LNCAP (cell line): ENCODE measurements at regions not wholly inside any gene's neighbourhood (a gene's known extent, or its start where the extent isn't known, plus 50 kb on each side); places are given as distances from the start of the nearest gene placed in this dataset.

ENCODE experiments used
- TF ChIP-seq, protein P1 (sequence below): fragments of 450-650 bp; IDR thresholded peaks from 2 replicates; pipeline ENCODE4 v1.5.1; 2017; ENCODE audit warnings: mild to moderate bottlenecking

DNA sequence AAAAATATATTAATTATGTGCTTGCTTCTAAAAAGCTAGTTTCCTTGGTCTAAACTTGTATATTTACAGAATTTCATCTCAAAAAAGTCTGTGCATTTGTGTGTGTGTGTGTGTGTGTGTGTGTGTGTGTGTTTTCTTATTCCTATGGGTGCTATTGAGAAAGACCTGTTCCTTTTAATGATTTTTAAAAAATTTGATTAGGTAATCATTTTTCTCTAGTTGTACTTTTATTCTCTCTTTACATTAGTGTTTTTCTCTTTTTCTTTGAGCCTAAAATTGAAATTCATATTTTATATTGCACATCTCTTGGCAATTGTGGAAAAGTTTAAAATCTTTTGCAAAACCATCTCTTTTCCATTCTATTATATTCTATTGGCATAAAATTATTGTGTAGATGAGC, 690.4 kb upstream of the NDST4 start:
- TF ChIP-seq, protein P1, sequence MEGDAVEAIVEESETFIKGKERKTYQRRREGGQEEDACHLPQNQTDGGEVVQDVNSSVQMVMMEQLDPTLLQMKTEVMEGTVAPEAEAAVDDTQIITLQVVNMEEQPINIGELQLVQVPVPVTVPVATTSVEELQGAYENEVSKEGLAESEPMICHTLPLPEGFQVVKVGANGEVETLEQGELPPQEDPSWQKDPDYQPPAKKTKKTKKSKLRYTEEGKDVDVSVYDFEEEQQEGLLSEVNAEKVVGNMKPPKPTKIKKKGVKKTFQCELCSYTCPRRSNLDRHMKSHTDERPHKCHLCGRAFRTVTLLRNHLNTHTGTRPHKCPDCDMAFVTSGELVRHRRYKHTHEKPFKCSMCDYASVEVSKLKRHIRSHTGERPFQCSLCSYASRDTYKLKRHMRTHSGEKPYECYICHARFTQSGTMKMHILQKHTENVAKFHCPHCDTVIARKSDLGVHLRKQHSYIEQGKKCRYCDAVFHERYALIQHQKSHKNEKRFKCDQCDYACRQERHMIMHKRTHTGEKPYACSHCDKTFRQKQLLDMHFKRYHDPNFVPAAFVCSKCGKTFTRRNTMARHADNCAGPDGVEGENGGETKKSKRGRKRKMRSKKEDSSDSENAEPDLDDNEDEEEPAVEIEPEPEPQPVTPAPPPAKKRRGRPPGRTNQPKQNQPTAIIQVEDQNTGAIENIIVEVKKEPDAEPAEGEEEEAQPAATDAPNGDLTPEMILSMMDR, result no peak

DNA sequence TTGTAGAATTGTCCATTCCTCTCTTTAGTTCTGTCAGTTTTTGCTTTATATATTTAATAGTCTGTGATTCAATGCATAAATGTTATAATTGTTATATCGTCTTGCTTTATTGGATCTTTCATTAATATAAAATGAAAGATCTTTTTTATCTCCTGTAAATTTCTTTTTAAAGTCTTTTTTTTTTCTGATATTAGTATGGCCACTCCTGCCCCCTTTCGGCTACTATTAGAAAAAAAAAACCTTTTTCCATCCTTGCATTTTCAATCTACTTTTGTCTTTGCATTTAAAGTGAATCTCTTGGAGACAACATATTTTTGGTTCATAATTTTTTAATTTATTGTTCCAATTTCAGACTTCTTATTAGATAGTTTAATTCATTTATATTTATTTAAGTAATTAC, 677.4 kb upstream of the NDST4 start:
- TF ChIP-seq, protein P1, result no peak

GRCh38 chr4:115781528-115782146, 668.2 kb upstream of the NDST4 start:
- TF ChIP-seq, protein P1, result no peak

DNA sequence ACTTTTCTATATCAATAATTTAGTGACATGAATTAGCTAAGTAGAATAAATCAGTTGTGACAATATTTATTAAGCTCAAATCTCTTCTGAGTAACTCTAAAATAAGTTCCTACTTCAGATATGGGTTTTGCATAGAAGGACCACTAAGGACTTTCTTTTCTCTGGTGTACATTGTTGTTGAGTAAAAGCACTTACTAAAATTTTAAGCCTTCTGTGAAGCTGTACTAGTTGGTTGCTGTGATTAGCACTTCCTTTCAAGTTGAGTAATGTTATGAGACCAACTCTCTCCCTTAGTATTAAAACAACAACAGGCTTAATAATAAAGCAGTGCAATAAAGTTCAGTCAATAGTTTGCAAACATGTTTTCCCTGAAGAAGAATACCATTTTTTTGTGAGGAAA, 667.4 kb upstream of the NDST4 start:
- TF ChIP-seq, protein P1, result no peak

- TF ChIP-seq, protein P1, result peak; percentile 59
Measured at GRCh38 chr4:115780268-115780667, 666.8 kb upstream of the NDST4 start.

DNA sequence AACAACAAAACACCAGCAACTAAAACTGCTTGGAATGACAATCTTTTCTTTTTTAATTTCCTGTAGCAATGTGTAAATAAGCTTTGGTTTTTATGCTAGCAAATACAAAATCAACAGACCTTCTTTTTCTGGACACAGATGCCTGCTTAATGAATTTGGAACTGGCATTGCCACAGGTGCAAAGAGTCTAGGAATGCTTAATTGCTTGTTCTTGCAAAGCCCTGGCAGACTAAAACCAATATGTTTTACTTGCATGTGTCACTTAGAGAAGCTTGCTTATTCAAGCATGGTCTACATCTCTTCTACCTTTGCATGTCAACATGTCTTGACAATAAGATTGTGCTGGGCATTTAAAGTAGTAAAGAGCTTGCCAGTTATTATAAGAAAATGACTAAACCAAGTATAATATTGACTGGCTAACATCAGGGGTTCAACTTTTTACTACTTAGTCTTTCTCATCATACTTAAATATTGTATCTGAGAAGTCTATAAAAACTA, 656.7 kb upstream of the NDST4 start:
- TF ChIP-seq, protein P1, result no peak

GRCh38 chr4:115769396-115769795, 656.0 kb upstream of the NDST4 start:
- TF ChIP-seq, protein P1, result no peak

GRCh38 chr4:115763051-115763450, 649.6 kb upstream of the NDST4 start:
- TF ChIP-seq, protein P1, result no peak
